ENCODE measurements at regions not wholly inside any gene's neighbourhood (a gene's known extent, or its start where the extent isn't known, plus 50 kb on each side); places are given as distances from the start of the nearest gene placed in this dataset.
A peak's percentile ranks its signal among the peaks of the same experiment; 100 is the strongest.

GRCh38 chr1:65065524-65066418, 82.2 kb upstream of the AK4 start:
- DNase-seq (ENCODE audit: low read depth, low spot score), result no peak
- CTCF ChIA-PET, result interaction anchor here (0.6 to 2.6 kb wide), 3 partner anchors 9 to 1370 kb away, joined by 3 to 24 read pairs (median 5); no protein-coding TSS in a partner anchor

GRCh38 chr1:65066419-65066765, 81.6 kb upstream of the AK4 start:
- no peak overlapping the region for H3K27ac ChIP-seq (ENCODE audit: low read depth, low read length)
- POLR2A ChIA-PET, result no interaction called here

More at GRCh38 chr1:65065524-65066418, 82.2 kb upstream of the AK4 start:
- Histone ChIP-seq H3K9me3 (ENCODE audit: control insufficient read depth, insufficient read depth, low read length) (no peaks in the 10 kb centered on the region), H3K4me3 (ENCODE audit: low read depth, low read length) (peak overlapping the region; percentile 75), H3K27me3 (ENCODE audit: control insufficient read depth, insufficient read depth, low read length) (peaks cover 15% of the 10 kb centered on the region), H3K27ac (ENCODE audit: low read depth, low read length) (no peak overlapping the region)
- POLR2A ChIA-PET, result no interaction called here
- TF ChIP-seq CTCF (IDR thresholded peaks at IDR 0.05; ENCODE audit: low read depth, low read length), result no peak

GRCh38 chr1:65066766-65067490, 81.1 kb upstream of the AK4 start:
- TF ChIP-seq CTCF (IDR thresholded peaks at IDR 0.05; ENCODE audit: low read depth, low read length), result no peak
- H3K27me3 ChIP-seq (ENCODE audit: control insufficient read depth, insufficient read depth, low read length), result peaks cover 15% of the 10 kb centered on the region
- no peak overlapping the region for H3K27ac ChIP-seq (ENCODE audit: low read depth, low read length)
- H3K9me3 ChIP-seq (ENCODE audit: control insufficient read depth, insufficient read depth, low read length), result no peaks in the 10 kb centered on the region
- DNase-seq (ENCODE audit: low read depth, low spot score), result no peak
- ChIA-PET CTCF (no interaction called here), POLR2A (no interaction called here)
- peak overlapping the region; percentile 75 for H3K4me3 ChIP-seq (ENCODE audit: low read depth, low read length)

More at GRCh38 chr1:65066419-65066765, 81.6 kb upstream of the AK4 start:
- CTCF ChIA-PET, result no interaction called here
- H3K9me3 ChIP-seq (ENCODE audit: control insufficient read depth, insufficient read depth, low read length), result no peaks in the 10 kb centered on the region
- H3K27me3 ChIP-seq (ENCODE audit: control insufficient read depth, insufficient read depth, low read length), result peaks cover 15% of the 10 kb centered on the region
- H3K4me3 ChIP-seq (ENCODE audit: low read depth, low read length), result peak overlapping the region; percentile 75
- TF ChIP-seq CTCF (IDR thresholded peaks at IDR 0.05; ENCODE audit: low read depth, low read length), result no peak
- no peak for DNase-seq (ENCODE audit: low read depth, low spot score)

GRCh38 chr1:65067491-65068201, 80.4 kb upstream of the AK4 start:
- ChIA-PET CTCF (interaction anchor here (0.6 kb wide), 1 partner anchor 795 kb away, joined by 3 read pairs; no protein-coding TSS in a partner anchor), POLR2A (no interaction called here)

More at GRCh38 chr1:65067491-65068201, 80.4 kb upstream of the AK4 start:
- peaks cover 15% of the 10 kb centered on the region for H3K27me3 ChIP-seq (ENCODE audit: control insufficient read depth, insufficient read depth, low read length)
- H3K9me3 ChIP-seq (ENCODE audit: control insufficient read depth, insufficient read depth, low read length), result no peaks in the 10 kb centered on the region
- peak overlapping the region; percentile 75 for H3K4me3 ChIP-seq (ENCODE audit: low read depth, low read length)
- no peak for TF ChIP-seq CTCF (IDR thresholded peaks at IDR 0.05; ENCODE audit: low read depth, low read length)
- no peak for DNase-seq (ENCODE audit: low read depth, low spot score)
- H3K27ac ChIP-seq (ENCODE audit: low read depth, low read length), result no peak overlapping the region
